ENCODE measurements at regions not wholly inside any gene's neighbourhood (a gene's known extent, or its start where the extent isn't known, plus 50 kb on each side); places are given as distances from the start of the nearest gene placed in this dataset.

GRCh38 chr14:82935691-82936090 is 1402.0 kb upstream of the SEL1L start:
- TF ChIP-seq CTCF (IDR thresholded peaks at IDR 0.05) (no peak), POLR2A (IDR thresholded peaks at IDR 0.05) (no peak)
